ENCODE measurements at regions not wholly inside any gene's neighbourhood (a gene's known extent, or its start where the extent isn't known, plus 50 kb on each side); places are given as distances from the start of the nearest gene placed in this dataset.

DNA sequence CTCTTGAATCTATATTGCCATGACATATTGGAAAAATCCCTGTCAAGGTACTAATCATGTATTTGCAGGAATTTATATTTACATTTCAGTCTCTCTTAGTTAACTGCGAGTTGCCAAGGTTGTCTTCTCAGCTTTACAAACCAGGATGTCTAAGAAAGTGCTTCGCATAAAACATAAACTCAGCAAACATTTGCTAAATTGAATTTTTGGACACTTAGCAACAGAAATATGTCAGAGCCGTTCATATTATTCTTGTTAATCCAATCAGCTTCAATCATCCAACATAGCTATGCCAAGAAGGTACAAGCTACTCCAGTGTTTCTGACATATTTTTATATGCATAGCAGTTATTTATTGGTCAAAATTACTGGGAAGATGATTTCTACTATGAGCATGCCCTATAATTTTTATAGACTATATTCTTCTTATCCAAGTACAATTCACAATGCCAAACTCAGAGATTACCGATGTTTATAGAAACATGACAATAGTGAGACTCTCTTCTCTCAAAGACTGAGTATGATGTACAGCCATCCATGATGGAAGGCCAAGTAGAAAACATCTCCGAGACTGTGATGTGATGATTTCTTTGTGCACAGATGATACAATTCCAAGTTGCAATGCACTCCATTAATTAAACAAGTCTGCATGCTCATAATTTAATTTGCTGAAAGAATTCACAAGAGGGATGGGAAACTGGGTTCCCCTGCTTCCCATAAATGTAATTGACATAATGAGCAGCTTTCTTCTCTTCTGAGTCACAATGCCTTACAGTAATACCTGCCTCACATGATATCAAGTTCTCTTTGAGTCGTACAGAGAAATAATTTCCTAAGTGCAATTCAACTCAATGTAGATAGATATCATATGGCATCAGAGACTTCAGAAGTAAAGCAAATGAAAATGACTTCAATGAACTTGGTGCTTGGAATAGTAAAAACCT, 776.3 kb downstream of the EFNB2 start:
- TF ChIP-seq GATA2 (IDR thresholded peaks at IDR 0.05; ENCODE audit: low read depth, low read length) (no peak), GATA3 (IDR thresholded peaks at IDR 0.05; ENCODE audit: low read depth, low read length) (no peak)

All from SH-SY5Y (cell line).